ENCODE measurements at regions not wholly inside any gene's neighbourhood (a gene's known extent, or its start where the extent isn't known, plus 50 kb on each side); places are given as distances from the start of the nearest gene placed in this dataset.

GRCh38 chr14:98900236-98900635, 371.8 kb downstream of the BCL11B start:
- intact Hi-C loops (cut with DNase I; ENCODE audit: low total_unique reads) = no loop called here
- no peaks in the 10 kb centered on the region for H3K9me3 ChIP-seq
- H3K27me3 ChIP-seq = peaks cover 0 to 11% of the 10 kb centered on the region in 2 donors
- H3K4me1 ChIP-seq = peaks cover 0 to 5% (median 0%) of the 10 kb centered on the region in 4 donors
- H3K27ac ChIP-seq = no peak overlapping the region
- no peak overlapping the region for H3K4me3 ChIP-seq
- no peaks in the 10 kb centered on the region for H3K36me3 ChIP-seq
- no peak for TF ChIP-seq CTCF (IDR thresholded peaks at IDR 0.05)
- DNase-seq = no peak

- H3K36me3 ChIP-seq = no peaks in the 10 kb centered on the region
- no peak for DNase-seq
- H3K9me3 ChIP-seq = no peaks in the 10 kb centered on the region
- H3K27ac ChIP-seq = no peak overlapping the region
- peaks cover 0 to 5% (median 0%) of the 10 kb centered on the region in 4 donors for H3K4me1 ChIP-seq
- H3K4me3 ChIP-seq = no peak overlapping the region
- intact Hi-C loops (cut with DNase I; ENCODE audit: low total_unique reads) = no loop called here
- peaks cover 0 to 14% of the 10 kb centered on the region in 2 donors for H3K27me3 ChIP-seq
- TF ChIP-seq CTCF (IDR thresholded peaks at IDR 0.05) = no peak
Measured at GRCh38 chr14:98900798-98901197, 371.2 kb downstream of the BCL11B start.

DNA sequence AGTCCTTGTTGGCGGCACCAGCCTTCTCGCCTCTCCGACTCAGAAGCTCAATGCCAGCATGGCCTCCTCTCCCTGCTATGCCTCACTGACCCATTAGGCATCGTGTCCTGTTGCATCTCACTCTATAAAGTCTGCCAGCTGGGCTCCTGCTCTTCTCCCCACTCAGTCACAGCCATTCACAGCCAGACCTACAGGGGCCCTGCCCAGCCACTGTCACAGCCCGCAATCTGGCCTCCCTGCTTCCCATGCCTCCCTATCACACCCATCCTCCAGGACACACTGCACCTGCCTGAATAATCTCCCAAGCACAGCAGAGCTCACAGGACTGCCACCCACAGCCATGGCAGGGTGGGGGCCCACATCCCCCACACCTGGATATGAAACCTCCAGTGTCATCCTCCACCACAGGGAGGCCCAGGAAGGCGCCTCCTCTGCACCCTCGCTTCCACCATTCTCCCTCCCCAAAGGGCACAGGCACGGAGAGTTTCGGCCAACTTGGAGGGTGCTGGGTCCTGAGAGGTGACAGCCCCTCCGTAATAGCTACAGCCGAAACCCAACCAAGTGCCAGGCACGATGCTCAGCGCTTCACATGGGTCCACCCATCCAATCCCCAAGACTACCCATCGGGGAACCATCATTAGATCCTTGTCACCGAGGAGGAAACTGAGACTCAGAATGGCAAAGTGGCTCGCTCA, 370.3 kb downstream of the BCL11B start:
- H3K4me3 ChIP-seq = no peak overlapping the region
- DNase-seq = no peak
- H3K36me3 ChIP-seq = no peaks in the 10 kb centered on the region
- H3K9me3 ChIP-seq = no peaks in the 10 kb centered on the region
- H3K4me1 ChIP-seq = peaks cover 0 to 5% (median 0%) of the 10 kb centered on the region in 4 donors
- TF ChIP-seq CTCF (IDR thresholded peaks at IDR 0.05) = no peak
- peaks cover 0 to 22% of the 10 kb centered on the region in 2 donors for H3K27me3 ChIP-seq
- H3K27ac ChIP-seq = no peak overlapping the region
- intact Hi-C loops (cut with DNase I; ENCODE audit: low total_unique reads) = no loop called here

DNA sequence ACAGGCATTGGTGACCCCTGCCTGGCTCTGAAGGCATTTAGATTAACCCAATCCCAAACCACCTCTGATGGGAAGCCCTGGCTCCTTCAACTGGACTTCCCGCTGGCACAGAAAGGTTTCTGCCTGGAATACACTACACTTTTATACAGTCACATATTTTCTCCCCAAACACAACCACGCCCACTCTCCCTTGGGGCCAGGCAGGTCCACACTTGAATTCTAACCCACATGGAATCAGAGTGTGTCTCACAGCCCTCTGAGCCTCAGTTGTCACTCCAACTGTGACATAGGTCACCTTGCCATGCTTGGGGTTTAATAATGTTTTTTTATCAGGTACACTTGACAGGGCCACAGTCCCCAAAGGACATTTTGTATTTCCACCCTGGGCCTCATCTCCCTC, 368.6 kb downstream of the BCL11B start:
- no peak overlapping the region for H3K27ac ChIP-seq

DNA sequence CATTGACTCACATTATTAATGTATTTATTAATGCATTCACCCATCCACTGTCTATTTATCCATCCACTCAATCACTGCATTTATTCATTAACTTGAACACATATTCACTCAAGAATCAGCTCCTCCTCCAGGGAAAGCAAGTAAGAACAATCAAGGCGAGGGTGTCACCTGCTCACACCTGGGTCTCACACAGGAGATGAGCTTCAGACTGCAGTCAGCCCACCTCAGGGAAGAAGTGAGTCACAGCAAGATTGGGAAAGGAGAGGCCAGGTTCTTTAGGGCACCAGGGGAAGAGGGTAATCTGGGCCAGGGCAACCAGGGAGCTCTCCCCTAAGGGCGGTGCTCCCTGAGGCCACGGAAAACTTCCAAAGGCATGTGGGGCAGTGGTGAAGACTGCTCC, 367.3 kb downstream of the BCL11B start:
- H3K36me3 ChIP-seq = no peaks in the 10 kb centered on the region
- no peak for TF ChIP-seq CTCF (IDR thresholded peaks at IDR 0.05)
- peaks cover 0 to 5% (median 0%) of the 10 kb centered on the region in 4 donors for H3K4me1 ChIP-seq
- no peak overlapping the region for H3K4me3 ChIP-seq
- H3K27me3 ChIP-seq = peaks cover 0 to 30% of the 10 kb centered on the region in 2 donors
- intact Hi-C loops (cut with DNase I; ENCODE audit: low total_unique reads) = no loop called here
- no peaks in the 10 kb centered on the region for H3K9me3 ChIP-seq
- no peak for DNase-seq
- no peak overlapping the region for H3K27ac ChIP-seq

More for the DNA sequence above, 368.6 kb downstream of the BCL11B start:
- peaks cover 0 to 33% of the 10 kb centered on the region in 2 donors for H3K27me3 ChIP-seq
- no peaks in the 10 kb centered on the region for H3K9me3 ChIP-seq
- intact Hi-C loops (cut with DNase I; ENCODE audit: low total_unique reads) = no loop called here
- H3K36me3 ChIP-seq = no peaks in the 10 kb centered on the region
- no peak overlapping the region for H3K4me3 ChIP-seq
- H3K4me1 ChIP-seq = peaks cover 0 to 5% (median 0%) of the 10 kb centered on the region in 4 donors
- DNase-seq = no peak
- TF ChIP-seq CTCF (IDR thresholded peaks at IDR 0.05) = no peak
